Duodenal mucosa (tissue), 2 donors: ENCODE measurements at regions not wholly inside any gene's neighbourhood (a gene's known extent, or its start where the extent isn't known, plus 50 kb on each side); places are given as distances from the start of the nearest gene placed in this dataset.
A peak's percentile ranks its signal among the peaks of the same experiment; 100 is the strongest.

Experiments
- H3K27ac ChIP-seq: one replicate; pipeline ENCODE4 v1.7.0; 2013; ENCODE audit warnings: low read depth, low read length
- H3K27me3 ChIP-seq, 2 donors: one replicate each; pipeline ENCODE4 v1.7.0; 2013; ENCODE audit warnings: low read length in 2 of 2, control low read depth in 1 of 2; ENCODE audit not compliant: insufficient read depth in 2 of 2, control insufficient read depth in 1 of 2
- H3K36me3 ChIP-seq, 2 donors: one replicate each; pipeline ENCODE4 v1.7.0; 2013; ENCODE audit warnings: low read length in 2 of 2, control low read depth in 1 of 2; ENCODE audit not compliant: insufficient read depth in 2 of 2, control insufficient read depth in 1 of 2
- H3K4me1 ChIP-seq, 2 donors: one replicate each; pipeline ENCODE4 v1.7.0; 2013; ENCODE audit warnings: low read length in 2 of 2, control low read depth in 1 of 2; ENCODE audit not compliant: insufficient read depth in 2 of 2, control insufficient read depth in 1 of 2
- H3K4me3 ChIP-seq, 2 donors: one replicate each; pipeline ENCODE4 v1.7.0; 2013; ENCODE audit warnings: low read length in 2 of 2, low read depth in 1 of 2
- H3K9ac ChIP-seq, 2 donors: one replicate each; pipeline ENCODE4 v1.7.0; 2013; ENCODE audit warnings: low read length in 2 of 2, low read depth in 1 of 2
- H3K9me3 ChIP-seq, 2 donors: one replicate each; pipeline ENCODE4 v1.7.0; 2013; ENCODE audit warnings: low read length in 2 of 2, control low read depth in 1 of 2; ENCODE audit not compliant: control insufficient read depth in 1 of 2

GRCh38 chr6:105603788-105604586 lies 201.1 kb upstream of the PREP start:
- no peak overlapping the region for H3K9ac ChIP-seq
- no peaks in the 10 kb centered on the region for H3K36me3 ChIP-seq
- no peak overlapping the region for H3K4me3 ChIP-seq
- no peaks in the 10 kb centered on the region for H3K9me3 ChIP-seq
- no peak overlapping the region for H3K27ac ChIP-seq
- H3K27me3 ChIP-seq: no peaks in the 10 kb centered on the region
- peaks cover 15 to 50% of the 10 kb centered on the region in 2 donors for H3K4me1 ChIP-seq

GRCh38 chr6:105601541-105602236 lies 198.8 kb upstream of the PREP start:
- H3K9me3 ChIP-seq: no peaks in the 10 kb centered on the region
- no peak overlapping the region for H3K9ac ChIP-seq
- no peaks in the 10 kb centered on the region for H3K27me3 ChIP-seq
- peaks cover 9 to 29% of the 10 kb centered on the region in 2 donors for H3K4me1 ChIP-seq
- H3K27ac ChIP-seq: peak overlapping the region; percentile 54
- H3K4me3 ChIP-seq: peak overlapping the region; percentile 52 to 54
- H3K36me3 ChIP-seq: no peaks in the 10 kb centered on the region

- Histone ChIP-seq H3K9ac (no peak overlapping the region), H3K27ac (no peak overlapping the region), H3K9me3 (no peaks in the 10 kb centered on the region), H3K4me3 (no peak overlapping the region), H3K36me3 (no peaks in the 10 kb centered on the region), H3K27me3 (no peaks in the 10 kb centered on the region), H3K4me1 (peaks cover 9 to 25% of the 10 kb centered on the region in 2 donors)
Measured at GRCh38 chr6:105600336-105601260, 197.7 kb upstream of the PREP start.

GRCh38 chr6:105598264-105598663 lies 195.4 kb upstream of the PREP start:
- Histone ChIP-seq H3K9ac (no peak overlapping the region), H3K4me3 (no peak overlapping the region), H3K36me3 (no peaks in the 10 kb centered on the region), H3K27ac (no peak overlapping the region), H3K27me3 (no peaks in the 10 kb centered on the region), H3K9me3 (no peaks in the 10 kb centered on the region), H3K4me1 (peaks cover 6 to 10% of the 10 kb centered on the region in 2 donors)

GRCh38 chr6:105596284-105596755 lies 193.4 kb upstream of the PREP start:
- Histone ChIP-seq H3K27me3 (no peaks in the 10 kb centered on the region), H3K4me1 (peaks cover 0 to 4% of the 10 kb centered on the region in 2 donors), H3K9ac (no peak overlapping the region), H3K4me3 (no peak overlapping the region), H3K36me3 (no peaks in the 10 kb centered on the region), H3K27ac (no peak overlapping the region), H3K9me3 (no peaks in the 10 kb centered on the region)

GRCh38 chr6:105595829-105596228 lies 192.9 kb upstream of the PREP start:
- H3K9me3 ChIP-seq: no peaks in the 10 kb centered on the region
- H3K4me3 ChIP-seq: no peak overlapping the region
- peaks cover 0 to 3% of the 10 kb centered on the region in 2 donors for H3K4me1 ChIP-seq
- H3K27ac ChIP-seq: no peak overlapping the region
- H3K27me3 ChIP-seq: no peaks in the 10 kb centered on the region
- H3K36me3 ChIP-seq: no peaks in the 10 kb centered on the region
- no peak overlapping the region for H3K9ac ChIP-seq

GRCh38 chr6:105594821-105595220 lies 191.9 kb upstream of the PREP start:
- Histone ChIP-seq H3K36me3 (no peaks in the 10 kb centered on the region), H3K9ac (no peak overlapping the region), H3K27ac (no peak overlapping the region), H3K4me1 (peaks cover 0 to 3% of the 10 kb centered on the region in 2 donors), H3K4me3 (no peak overlapping the region), H3K9me3 (no peaks in the 10 kb centered on the region), H3K27me3 (no peaks in the 10 kb centered on the region)

GRCh38 chr6:105593805-105594671 lies 191.2 kb upstream of the PREP start:
- no peaks in the 10 kb centered on the region for H3K36me3 ChIP-seq
- H3K27ac ChIP-seq: no peak overlapping the region
- no peak overlapping the region for H3K9ac ChIP-seq
- H3K9me3 ChIP-seq: no peaks in the 10 kb centered on the region
- H3K4me3 ChIP-seq: no peak overlapping the region
- H3K27me3 ChIP-seq: no peaks in the 10 kb centered on the region
- H3K4me1 ChIP-seq: peaks cover 0 to 3% of the 10 kb centered on the region in 2 donors

- Histone ChIP-seq H3K9me3 (no peaks in the 10 kb centered on the region), H3K4me1 (peaks cover 0 to 3% of the 10 kb centered on the region in 2 donors), H3K4me3 (no peak overlapping the region), H3K27me3 (no peaks in the 10 kb centered on the region), H3K9ac (no peak overlapping the region), H3K27ac (no peak overlapping the region), H3K36me3 (no peaks in the 10 kb centered on the region)
Measured at GRCh38 chr6:105593056-105593690, 190.3 kb upstream of the PREP start.
